MCF 10A (cell line): ENCODE measurements at regions not wholly inside any gene's neighbourhood (a gene's known extent, or its start where the extent isn't known, plus 50 kb on each side); places are given as distances from the start of the nearest gene placed in this dataset.

Experiments
- BruUV-seq: library from RNA; stranded (reverse); fragments of 400-500 nt; replicated peaks from 2 replicates; lab custom pipeline; 2021; lab: Mats Ljungman, UMichigan
- CTCF ChIA-PET: fragments of 300-600 bp; sonication (Branson Sonifier 250); formaldehyde crosslinking; extraction: SDS; loops from one replicate; lab custom pipeline; 2021; ENCODE audit warnings: antibody characterized with exemption, inconsistent platforms; lab: Yijun Ruan, JAX
- POLR2A ChIA-PET: fragments of 300-600, 350-650 bp; sonication (Branson Sonifier 250); formaldehyde crosslinking; extraction: SDS; loops from one replicate; lab custom pipeline; 2020; ENCODE audit warnings: antibody characterized with exemption, inconsistent platforms; lab: Yijun Ruan, JAX
- DNase-seq: peaks from one replicate; pipeline ENCODE4 v3.0.0-alpha.2; 2018; ENCODE audit not compliant: unreplicated experiment
- H3K27ac Mint-ChIP-seq: one replicate; pipeline ENCODE4 v1.8.0; 2022; ENCODE audit warnings: mild to moderate bottlenecking, low read depth, mixed read lengths; ENCODE audit not compliant: unreplicated experiment
- H3K27me3 Mint-ChIP-seq: one replicate; pipeline ENCODE4 v1.8.0; 2022; ENCODE audit warnings: mixed read lengths; ENCODE audit not compliant: insufficient read depth, unreplicated experiment
- H3K36me3 Mint-ChIP-seq: one replicate; pipeline ENCODE4 v1.8.0; 2022; ENCODE audit warnings: mild to moderate bottlenecking, moderate library complexity, mixed read lengths; ENCODE audit not compliant: insufficient read depth, unreplicated experiment
- H3K4me1 Mint-ChIP-seq: one replicate; pipeline ENCODE4 v1.8.0; 2022; ENCODE audit warnings: mixed read lengths; ENCODE audit not compliant: insufficient read depth, unreplicated experiment
- H3K4me3 Mint-ChIP-seq: one replicate; pipeline ENCODE4 v1.8.0; 2022; ENCODE audit warnings: mild to moderate bottlenecking, moderate library complexity, mixed read lengths; ENCODE audit not compliant: unreplicated experiment
- H3K9me3 Mint-ChIP-seq: one replicate; pipeline ENCODE4 v1.8.0; 2022; ENCODE audit warnings: mixed read lengths; ENCODE audit not compliant: unreplicated experiment
- CTCF ChIP-seq: fragments of 200-600 bp; IDR thresholded peaks from one replicate; pipeline ENCODE4 v1.8.0; 2022; ENCODE audit warnings: antibody characterized with exemption, mild to moderate bottlenecking; ENCODE audit not compliant: unreplicated experiment
- intact Hi-C: fragments of 100-400 bp; cut with micrococcal nuclease; formaldehyde crosslinking; loops from 2 replicates; pipeline ENCODE4 v1.14.1; 2022

DNA sequence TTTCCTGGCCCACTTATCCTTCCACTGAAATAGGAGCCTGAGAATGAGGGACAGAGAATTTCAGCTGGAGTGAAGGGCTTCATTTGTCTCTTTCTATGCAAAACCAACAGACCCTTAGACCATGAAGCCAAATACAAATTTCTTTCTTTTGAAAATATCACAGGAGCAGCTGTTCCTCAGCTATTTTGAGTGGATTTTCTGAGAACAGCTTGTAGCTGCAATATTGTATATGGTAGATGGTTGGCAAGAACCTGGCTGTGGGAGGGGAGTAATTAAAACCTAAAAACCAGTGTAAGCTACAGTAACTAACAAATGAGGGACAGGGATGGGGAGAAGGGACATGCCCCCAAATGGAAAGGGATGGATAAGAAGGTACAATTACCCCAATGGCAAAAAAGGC, 350.3 kb upstream of the CDH20 start:
- TF ChIP-seq CTCF: no peak

DNA sequence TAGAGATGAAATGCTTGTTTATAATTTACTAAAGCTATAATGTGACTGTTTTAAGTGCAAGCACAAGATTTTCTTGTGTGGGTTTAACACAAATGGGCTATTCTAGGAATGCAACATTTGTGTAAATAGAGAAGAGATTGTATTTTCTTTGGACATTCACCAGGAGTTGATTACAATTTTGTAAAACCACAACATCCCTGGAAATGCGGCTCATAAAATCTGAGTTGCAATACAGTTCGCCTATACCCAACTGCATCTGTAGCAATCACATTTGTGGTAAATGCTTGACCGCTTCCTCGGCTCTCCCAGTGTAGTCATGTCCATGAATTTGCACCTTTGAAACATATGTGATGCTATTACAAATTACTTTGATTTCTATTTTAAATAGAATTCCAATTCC, 348.7 kb upstream of the CDH20 start:
- peak; percentile 74 for DNase-seq
- no peak overlapping the region for H3K4me3 Mint-ChIP-seq
- intact Hi-C loops: no loop called here
- H3K27me3 Mint-ChIP-seq: no peaks in the 10 kb centered on the region
- H3K9me3 Mint-ChIP-seq: no peaks in the 10 kb centered on the region
- no peak for TF ChIP-seq CTCF
- H3K4me1 Mint-ChIP-seq: peaks cover 27% of the 10 kb centered on the region
- H3K36me3 Mint-ChIP-seq: no peaks in the 10 kb centered on the region
- CTCF ChIA-PET: interaction anchor here (0.7 kb wide), 1 partner anchor 624 kb away, joined by 3 read pairs; no protein-coding TSS in a partner anchor
- POLR2A ChIA-PET: interaction anchor here (0.6 to 1.0 kb wide), 5 partner anchors 12 to 323 kb away, joined by 3 to 4 read pairs (median 3); no protein-coding TSS in a partner anchor
- H3K27ac Mint-ChIP-seq: no peak overlapping the region
- no TSS peak for BruUV-seq

More for the DNA sequence above, 350.3 kb upstream of the CDH20 start:
- Mint-ChIP-seq H3K27me3 (no peaks in the 10 kb centered on the region), H3K27ac (no peak overlapping the region), H3K4me1 (peaks cover 34% of the 10 kb centered on the region), H3K36me3 (no peaks in the 10 kb centered on the region), H3K9me3 (no peaks in the 10 kb centered on the region), H3K4me3 (no peak overlapping the region)
- intact Hi-C loops: no loop called here
- no TSS peak for BruUV-seq
- DNase-seq: no peak
- ChIA-PET CTCF (interaction anchor here (0.7 to 1.2 kb wide), 3 partner anchors 12 to 299 kb away, joined by 3 to 4 read pairs (median 4); no protein-coding TSS in a partner anchor), POLR2A (no interaction called here)

- ChIA-PET CTCF (interaction anchor here (0.5 to 0.7 kb wide), 2 partner anchors 100 to 117 kb away, joined by 3 read pairs; no protein-coding TSS in a partner anchor), POLR2A (interaction anchor here (0.7 kb wide), 1 partner anchor 185 kb away, joined by 3 read pairs; no protein-coding TSS in a partner anchor)
- Mint-ChIP-seq H3K9me3 (peaks cover 4% of the 10 kb centered on the region), H3K27ac (no peak overlapping the region), H3K36me3 (no peaks in the 10 kb centered on the region), H3K27me3 (no peaks in the 10 kb centered on the region), H3K4me1 (peaks cover 15% of the 10 kb centered on the region), H3K4me3 (no peak overlapping the region)
- no TSS peak for BruUV-seq
- TF ChIP-seq CTCF: no peak
- intact Hi-C loops: no loop called here
- DNase-seq: no peak
Measured at GRCh38 chr18:60987963-60988362, 345.3 kb upstream of the CDH20 start.

DNA sequence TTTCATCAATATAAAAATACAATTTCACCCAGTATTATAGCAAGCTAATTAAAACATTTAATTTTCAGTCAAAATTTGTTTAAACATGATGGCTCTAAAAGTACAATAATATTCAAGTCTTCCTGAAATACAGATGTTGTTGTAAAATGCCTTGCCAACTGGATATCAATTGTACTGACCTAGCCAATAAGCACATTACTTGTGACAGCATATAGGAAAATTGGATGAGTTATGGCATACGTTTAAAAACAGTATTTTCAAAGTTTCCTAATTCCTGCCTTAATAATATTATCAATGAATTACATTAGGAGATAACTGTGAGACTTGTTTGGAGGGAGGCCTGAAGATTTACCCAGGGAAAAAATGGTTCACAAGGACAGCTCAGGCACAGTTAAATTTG, 336.9 kb upstream of the CDH20 start:
- no peaks in the 10 kb centered on the region for H3K27me3 Mint-ChIP-seq
- no peak overlapping the region for H3K4me3 Mint-ChIP-seq
- H3K4me1 Mint-ChIP-seq: peaks cover 8% of the 10 kb centered on the region
- no peak overlapping the region for H3K27ac Mint-ChIP-seq
- BruUV-seq: no TSS peak
- peaks cover 9% of the 10 kb centered on the region for H3K9me3 Mint-ChIP-seq
- DNase-seq: no peak
- ChIA-PET CTCF (no interaction called here), POLR2A (interaction anchor here (0.6 to 1.2 kb wide), 2 partner anchors 12 to 19 kb away, joined by 3 read pairs; no protein-coding TSS in a partner anchor)
- peaks cover 2% of the 10 kb centered on the region for H3K36me3 Mint-ChIP-seq
- intact Hi-C loops: no loop called here
- TF ChIP-seq CTCF: no peak
